PC-3 (cell line): ENCODE measurements at regions not wholly inside any gene's neighbourhood (a gene's known extent, or its start where the extent isn't known, plus 50 kb on each side); places are given as distances from the start of the nearest gene placed in this dataset.

ENCODE experiments used
- ATAC-seq: fragments of 200-7000 bp; cut with Tn5 transposase; 2 replicates; pipeline ENCODE4 v1.9.1; 2020; ENCODE audit warnings: mild to moderate bottlenecking, moderate library complexity
- BruUV-seq: library from RNA; stranded (reverse); fragments of 400-500 nt; replicated peaks from 2 replicates; lab custom pipeline; 2021; lab: Mats Ljungman, UMichigan
- CTCF ChIA-PET: fragments of 300-600 bp; sonication (Branson Sonifier 250); formaldehyde crosslinking; loops from one replicate; lab custom pipeline; 2022; ENCODE audit warnings: antibody characterized with exemption; lab: Charles Lee
- POLR2A ChIA-PET: fragments of 300-600 bp; sonication (Branson Sonifier 250); formaldehyde crosslinking; loops from one replicate; lab custom pipeline; 2022; ENCODE audit warnings: antibody characterized with exemption; ENCODE audit not compliant: unreplicated experiment; lab: Charles Lee
- DNase-seq: peaks from one replicate; pipeline ENCODE4 v3.0.0-alpha.2; 2015
- H2AFZ ChIP-seq: fragments of 300-600 bp; sonication (generic); 2 replicates; pipeline ENCODE4 v1.6.0; 2016; ENCODE audit warnings: antibody characterized with exemption, low read length
- H3F3A ChIP-seq: fragments of 300-600 bp; sonication (generic); one replicate; pipeline ENCODE4 v1.6.0; 2017; ENCODE audit warnings: antibody characterized with exemption, low read length, control low read depth, mild to moderate bottlenecking; ENCODE audit not compliant: unreplicated experiment
- H3K27ac ChIP-seq: fragments of 300-600 bp; sonication (generic); 2 replicates; pipeline ENCODE4 v1.5.1; 2016; ENCODE audit warnings: mild to moderate bottlenecking, low read length
- H3K27me3 ChIP-seq: fragments of 300-600 bp; sonication (generic); 2 replicates; pipeline ENCODE4 v1.6.1; 2016; ENCODE audit warnings: low read length, mixed read lengths
- H3K36me3 ChIP-seq: fragments of 300-600 bp; sonication (generic); 2 replicates; pipeline ENCODE4 v1.6.1; 2016; ENCODE audit warnings: low read depth, mixed run types, low read length, mixed read lengths
- H3K4me1 ChIP-seq: fragments of 300-600 bp; sonication (generic); 2 replicates; pipeline ENCODE4 v1.5.1; 2016; ENCODE audit warnings: low read length; ENCODE audit not compliant: insufficient read depth
- H3K4me2 ChIP-seq: fragments of 300-600 bp; sonication (generic); 2 replicates; pipeline ENCODE4 v1.6.0; 2016; ENCODE audit warnings: low read length
- H3K4me3 ChIP-seq: fragments of 300-600 bp; sonication (generic); 2 replicates; pipeline ENCODE4 v1.5.1; 2016; ENCODE audit warnings: mild to moderate bottlenecking, low read length, mixed read lengths
- H3K79me2 ChIP-seq: fragments of 300-600 bp; sonication (generic); 2 replicates; pipeline ENCODE4 v1.6.1; 2017; ENCODE audit warnings: low read length, mixed read lengths
- H3K9ac ChIP-seq: fragments of 300-600 bp; sonication (generic); 2 replicates; pipeline ENCODE4 v1.6.0; 2016; ENCODE audit warnings: mild to moderate bottlenecking, low read length
- H3K9me2 ChIP-seq: fragments of 300-600 bp; sonication (generic); replicated peaks from 2 replicates; pipeline ENCODE4 v1.6.1; 2016; ENCODE audit warnings: mixed run types, low read length, mixed read lengths
- H3K9me3 ChIP-seq: fragments of 300-600 bp; sonication (generic); 2 replicates; pipeline ENCODE4 v1.6.1; 2016; ENCODE audit warnings: low read length, mixed read lengths
- H4K20me1 ChIP-seq: fragments of 300-600 bp; sonication (generic); 2 replicates; pipeline ENCODE4 v1.6.1; 2016; ENCODE audit warnings: low read length, mixed read lengths
- EZH2 ChIP-seq: fragments of 300-600 bp; sonication (generic); IDR thresholded peaks from one replicate; pipeline ENCODE4 v1.6.1; 2017; ENCODE audit warnings: antibody characterized with exemption, mild to moderate bottlenecking, low read length; ENCODE audit not compliant: unreplicated experiment
- EZH2phosphoT487 ChIP-seq: fragments of 300-600 bp; sonication (generic); IDR thresholded peaks from 2 replicates; pipeline ENCODE4 v1.6.1; 2018; ENCODE audit warnings: mild to moderate bottlenecking, antibody characterized with exemption, low read length, borderline replicate concordance
- intact Hi-C: fragments of 100-400 bp; cut with micrococcal nuclease; formaldehyde crosslinking; loops from 2 replicates; pipeline ENCODE4 v1.9.0; 2023
- TF ChIP-seq, protein P1 (sequence below): fragments of 300-600 bp; sonication (generic); conservative IDR thresholded peaks from 2 replicates; pipeline ENCODE4 v1.5.1; 2017; ENCODE audit warnings: antibody characterized with exemption, low read depth, mild to moderate bottlenecking, low read length

DNA sequence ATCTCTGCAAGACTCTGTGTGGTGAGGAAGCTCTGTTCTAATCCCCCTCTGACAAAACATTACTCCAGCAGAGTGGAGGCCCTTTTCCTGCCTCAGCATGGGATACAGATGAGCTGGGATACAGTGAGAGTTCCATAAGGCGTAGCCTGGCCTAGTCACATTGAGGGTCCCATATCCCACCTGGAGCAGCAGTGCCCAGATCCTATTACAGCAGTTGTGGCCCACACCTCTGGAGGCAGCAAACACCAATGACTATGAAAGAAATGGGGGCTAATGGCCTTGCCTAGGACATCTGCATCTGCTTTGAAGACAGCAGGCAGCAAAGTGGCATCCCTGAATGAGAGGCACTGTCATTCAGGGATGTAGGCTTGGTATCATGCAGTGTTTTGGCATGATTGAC is 534.5 kb downstream of the TDRD15 start:
- Histone ChIP-seq H3K9me3 (no peaks in the 10 kb centered on the region), H3K79me2 (no peaks in the 10 kb centered on the region), H3K36me3 (no peaks in the 10 kb centered on the region), H3F3A (no peaks in the 10 kb centered on the region), H4K20me1 (no peaks in the 10 kb centered on the region), H3K4me3 (no peak overlapping the region), H2AFZ (no peak overlapping the region), H3K27me3 (no peaks in the 10 kb centered on the region), H3K9ac (no peak overlapping the region), H3K9me2 (no peaks in the 10 kb centered on the region), H3K4me1 (no peaks in the 10 kb centered on the region), H3K4me2 (no peak overlapping the region), H3K27ac (no peak overlapping the region)
- intact Hi-C loops = no loop called here
- DNase-seq = no peak
- POLR2A ChIA-PET = no interaction called here
- CTCF ChIA-PET = no interaction called here
- ATAC-seq = no peak
- no TSS peak for BruUV-seq
- TF ChIP-seq, protein P1, sequence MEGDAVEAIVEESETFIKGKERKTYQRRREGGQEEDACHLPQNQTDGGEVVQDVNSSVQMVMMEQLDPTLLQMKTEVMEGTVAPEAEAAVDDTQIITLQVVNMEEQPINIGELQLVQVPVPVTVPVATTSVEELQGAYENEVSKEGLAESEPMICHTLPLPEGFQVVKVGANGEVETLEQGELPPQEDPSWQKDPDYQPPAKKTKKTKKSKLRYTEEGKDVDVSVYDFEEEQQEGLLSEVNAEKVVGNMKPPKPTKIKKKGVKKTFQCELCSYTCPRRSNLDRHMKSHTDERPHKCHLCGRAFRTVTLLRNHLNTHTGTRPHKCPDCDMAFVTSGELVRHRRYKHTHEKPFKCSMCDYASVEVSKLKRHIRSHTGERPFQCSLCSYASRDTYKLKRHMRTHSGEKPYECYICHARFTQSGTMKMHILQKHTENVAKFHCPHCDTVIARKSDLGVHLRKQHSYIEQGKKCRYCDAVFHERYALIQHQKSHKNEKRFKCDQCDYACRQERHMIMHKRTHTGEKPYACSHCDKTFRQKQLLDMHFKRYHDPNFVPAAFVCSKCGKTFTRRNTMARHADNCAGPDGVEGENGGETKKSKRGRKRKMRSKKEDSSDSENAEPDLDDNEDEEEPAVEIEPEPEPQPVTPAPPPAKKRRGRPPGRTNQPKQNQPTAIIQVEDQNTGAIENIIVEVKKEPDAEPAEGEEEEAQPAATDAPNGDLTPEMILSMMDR = no peak
- TF ChIP-seq EZH2phosphoT487 (no peak), EZH2 (no peak)

DNA sequence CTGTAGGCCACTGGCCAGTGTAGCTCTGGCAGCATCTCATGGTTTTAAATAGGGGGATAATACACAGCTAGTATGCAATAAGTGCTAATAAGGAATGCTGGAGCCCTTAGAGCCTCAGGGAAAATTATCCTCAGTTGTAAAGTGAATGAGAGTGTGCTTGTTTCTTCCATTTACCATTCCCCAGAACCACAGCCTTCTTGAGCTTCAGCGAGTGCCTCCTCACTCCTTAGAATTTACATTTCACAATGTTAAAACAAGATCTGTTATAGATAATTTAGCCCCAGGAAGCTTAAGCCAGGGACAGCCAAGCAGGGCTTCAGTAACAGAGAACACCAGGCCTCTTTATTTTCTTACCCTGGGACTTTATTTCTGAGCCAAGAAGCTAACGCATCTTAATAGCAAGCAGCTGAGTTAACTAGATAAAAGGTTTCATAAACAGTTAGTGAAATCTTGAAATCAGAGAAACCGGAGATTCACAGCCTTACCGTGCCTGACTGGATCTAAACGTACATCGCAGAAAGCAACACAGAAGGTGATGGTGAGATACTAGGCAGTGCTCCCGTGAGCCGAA is 535.2 kb downstream of the TDRD15 start:
- TF ChIP-seq, protein P1 = no peak
- TF ChIP-seq EZH2 (no peak), EZH2phosphoT487 (no peak)
- CTCF ChIA-PET = no interaction called here

DNA sequence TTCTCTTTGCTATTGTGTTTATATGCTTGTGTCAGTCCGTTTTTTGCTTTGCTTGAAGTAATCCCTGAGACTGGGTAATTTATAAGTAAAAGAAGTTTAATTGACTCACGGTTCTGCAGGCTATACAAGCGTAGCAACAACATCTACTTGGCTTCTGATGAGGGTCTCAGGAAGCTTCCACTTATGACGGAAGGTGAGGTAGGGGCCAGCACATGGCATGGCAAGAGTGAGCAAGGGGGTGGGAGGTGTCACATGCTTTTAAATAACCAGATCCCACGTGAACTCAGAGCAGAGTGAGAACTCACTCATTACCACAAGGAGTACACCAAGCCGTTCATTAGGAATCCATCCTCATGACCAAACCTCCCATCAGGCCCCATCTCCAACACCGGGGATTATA is 540.3 kb downstream of the TDRD15 start:
- no peak for TF ChIP-seq EZH2phosphoT487
- no peaks in the 10 kb centered on the region for H4K20me1 ChIP-seq
- H3K79me2 ChIP-seq = no peaks in the 10 kb centered on the region
- H3K9me2 ChIP-seq = no peaks in the 10 kb centered on the region
- ChIA-PET POLR2A (no interaction called here), CTCF (no interaction called here)
- no peak for ATAC-seq
- H3K27ac ChIP-seq = no peak overlapping the region
- no peak for DNase-seq
- intact Hi-C loops = no loop called here
- no peak overlapping the region for H3K9ac ChIP-seq
- BruUV-seq = no TSS peak
- H3K4me1 ChIP-seq = no peaks in the 10 kb centered on the region
- no peak overlapping the region for H3K4me2 ChIP-seq
- no peak overlapping the region for H2AFZ ChIP-seq
- H3F3A ChIP-seq = no peaks in the 10 kb centered on the region
- no peak overlapping the region for H3K4me3 ChIP-seq
- no peaks in the 10 kb centered on the region for H3K9me3 ChIP-seq
- H3K36me3 ChIP-seq = no peaks in the 10 kb centered on the region
- no peaks in the 10 kb centered on the region for H3K27me3 ChIP-seq

More for the DNA sequence above, 535.2 kb downstream of the TDRD15 start:
- H2AFZ ChIP-seq = no peak overlapping the region
- no peaks in the 10 kb centered on the region for H3K79me2 ChIP-seq
- no peaks in the 10 kb centered on the region for H3K9me2 ChIP-seq
- H3K27ac ChIP-seq = no peak overlapping the region
- H3K4me2 ChIP-seq = no peak overlapping the region
- BruUV-seq = no TSS peak
- no peak overlapping the region for H3K9ac ChIP-seq
- DNase-seq (no peak), ATAC-seq (no peak)
- no peaks in the 10 kb centered on the region for H3F3A ChIP-seq
- no peaks in the 10 kb centered on the region for H3K4me1 ChIP-seq
- no peaks in the 10 kb centered on the region for H3K9me3 ChIP-seq
- H3K27me3 ChIP-seq = no peaks in the 10 kb centered on the region
- H3K36me3 ChIP-seq = no peaks in the 10 kb centered on the region
- H3K4me3 ChIP-seq = no peak overlapping the region
- no peaks in the 10 kb centered on the region for H4K20me1 ChIP-seq
- POLR2A ChIA-PET = no interaction called here
- intact Hi-C loops = no loop called here
